DOHH2 (cell line): ENCODE measurements at regions not wholly inside any gene's neighbourhood (a gene's known extent, or its start where the extent isn't known, plus 50 kb on each side); places are given as distances from the start of the nearest gene placed in this dataset.

Experiments used
- EZH2phosphoT487 ChIP-seq: fragments of 200-600 bp; sonication (generic); IDR thresholded peaks from 2 replicates; pipeline ENCODE4 v1.6.1; 2017; ENCODE audit warnings: borderline replicate concordance, mild to moderate bottlenecking, antibody characterized with exemption, low read length, moderate library complexity, mixed read lengths
- TF ChIP-seq, protein P1 (sequence below): fragments of 200-600 bp; sonication (generic); IDR thresholded peaks from one replicate; pipeline ENCODE4 v1.5.1; 2014; ENCODE audit warnings: antibody characterized with exemption, mild to moderate bottlenecking, low read depth, low read length; ENCODE audit not compliant: poor library complexity, severe bottlenecking

DNA sequence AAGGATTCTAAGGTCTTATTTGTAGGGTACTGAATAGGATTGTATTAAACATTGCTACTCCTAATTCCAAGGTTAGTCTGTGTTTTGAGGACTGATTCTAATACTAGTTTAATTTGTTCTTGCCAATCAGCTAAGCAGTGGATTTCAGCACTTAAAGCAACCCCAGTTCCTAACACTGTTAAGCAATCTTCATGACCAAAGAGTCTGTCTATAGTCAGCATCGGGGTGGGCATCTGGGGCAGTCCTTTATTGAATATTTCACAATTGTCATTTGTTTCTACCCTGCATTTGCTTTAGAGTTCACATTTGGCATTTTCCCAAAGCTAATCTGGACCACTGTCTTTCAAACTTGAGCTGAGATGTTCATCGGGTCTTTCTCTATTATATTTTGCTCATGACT, 248.0 kb upstream of the TANK start:
- TF ChIP-seq, protein P1, sequence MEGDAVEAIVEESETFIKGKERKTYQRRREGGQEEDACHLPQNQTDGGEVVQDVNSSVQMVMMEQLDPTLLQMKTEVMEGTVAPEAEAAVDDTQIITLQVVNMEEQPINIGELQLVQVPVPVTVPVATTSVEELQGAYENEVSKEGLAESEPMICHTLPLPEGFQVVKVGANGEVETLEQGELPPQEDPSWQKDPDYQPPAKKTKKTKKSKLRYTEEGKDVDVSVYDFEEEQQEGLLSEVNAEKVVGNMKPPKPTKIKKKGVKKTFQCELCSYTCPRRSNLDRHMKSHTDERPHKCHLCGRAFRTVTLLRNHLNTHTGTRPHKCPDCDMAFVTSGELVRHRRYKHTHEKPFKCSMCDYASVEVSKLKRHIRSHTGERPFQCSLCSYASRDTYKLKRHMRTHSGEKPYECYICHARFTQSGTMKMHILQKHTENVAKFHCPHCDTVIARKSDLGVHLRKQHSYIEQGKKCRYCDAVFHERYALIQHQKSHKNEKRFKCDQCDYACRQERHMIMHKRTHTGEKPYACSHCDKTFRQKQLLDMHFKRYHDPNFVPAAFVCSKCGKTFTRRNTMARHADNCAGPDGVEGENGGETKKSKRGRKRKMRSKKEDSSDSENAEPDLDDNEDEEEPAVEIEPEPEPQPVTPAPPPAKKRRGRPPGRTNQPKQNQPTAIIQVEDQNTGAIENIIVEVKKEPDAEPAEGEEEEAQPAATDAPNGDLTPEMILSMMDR = no peak
- TF ChIP-seq EZH2phosphoT487 = no peak
